ENCODE measurements at regions not wholly inside any gene's neighbourhood (a gene's known extent, or its start where the extent isn't known, plus 50 kb on each side); places are given as distances from the start of the nearest gene placed in this dataset.

DNA sequence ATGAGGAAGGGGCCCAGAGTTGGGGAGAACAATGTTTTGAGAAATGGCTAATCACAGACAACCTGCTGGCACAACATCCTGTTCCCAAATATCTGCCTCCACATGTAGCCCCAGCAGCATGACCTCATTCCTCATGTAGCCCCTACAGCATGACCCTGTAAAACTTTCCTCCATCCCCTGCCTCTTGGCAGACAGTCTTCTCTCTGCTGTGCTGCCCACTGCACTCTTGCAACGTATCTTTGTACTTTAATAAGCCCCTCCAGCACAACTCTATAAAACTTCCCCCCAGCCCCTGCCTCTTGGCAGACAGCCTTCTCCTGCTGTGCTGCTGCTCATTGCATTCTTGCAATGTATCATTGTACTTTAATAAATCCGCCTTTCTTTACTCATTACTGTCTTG, 278.8 kb downstream of the HDGFL1 start:
- H3K79me1 ChIP-seq (replicated peaks; ENCODE audit: low read length, poor library complexity, severe bottlenecking) = no peaks in the 10 kb centered on the region
- no peak overlapping the region for H2BK15ac ChIP-seq (ENCODE audit: low read depth, poor library complexity, severe bottlenecking)
- no peak overlapping the region for H2BK120ac ChIP-seq (ENCODE audit: low read depth, low read length)
- no peak overlapping the region for H3K9ac ChIP-seq (ENCODE audit: low read length)
- no peak overlapping the region for H2BK12ac ChIP-seq (ENCODE audit: low read length in 2 of 2)
- H3K27ac ChIP-seq (ENCODE audit: low read length, poor library complexity, severe bottlenecking) = no peak overlapping the region
- H4K91ac ChIP-seq (ENCODE audit: low read length) = no peak overlapping the region
- no peak overlapping the region for H2AK5ac ChIP-seq (ENCODE audit: low read length, severe bottlenecking)
- no peak overlapping the region for H4K8ac ChIP-seq (ENCODE audit: low read length)
- 89% methylated on average over 2 of the region's 2 CpGs for WGBS
- no peak overlapping the region for H3K14ac ChIP-seq (ENCODE audit: low read length in 2 of 2)
- H3K18ac ChIP-seq (ENCODE audit: low read depth in 1 of 2, low read length in 2 of 2) = no peak overlapping the region
- no peak for DNase-seq
- no peaks in the 10 kb centered on the region for H3K4me1 ChIP-seq (ENCODE audit: control insufficient read depth, insufficient read depth, low read depth, low read length)
- H2AFZ ChIP-seq (ENCODE audit: low read depth, low read length) = no peak overlapping the region
- H3K4me2 ChIP-seq (ENCODE audit: low read length, poor library complexity, severe bottlenecking) = no peak overlapping the region
- no peaks in the 10 kb centered on the region for H3K36me3 ChIP-seq (ENCODE audit: control insufficient read depth in 1 of 2, insufficient read depth in 2 of 2, low read depth in 1 of 2, low read length in 2 of 2)
- H3K9me3 ChIP-seq (ENCODE audit: control insufficient read depth, low read length) = peaks cover 1% of the 10 kb centered on the region
- H3K27me3 ChIP-seq (ENCODE audit: control insufficient read depth in 1 of 2, insufficient read depth in 1 of 2, low read length in 2 of 2) = no peaks in the 10 kb centered on the region
- H3K4me3 ChIP-seq (ENCODE audit: insufficient read depth in 1 of 2, low read depth in 1 of 2, low read length in 2 of 2) = no peak overlapping the region
- no peak overlapping the region for H3K23ac ChIP-seq (ENCODE audit: low read length in 2 of 2)
- H3K4ac ChIP-seq (ENCODE audit: low read depth in 1 of 2, low read length in 2 of 2) = no peak overlapping the region
- no peak overlapping the region for H2BK5ac ChIP-seq (ENCODE audit: low read depth, low read length, poor library complexity, severe bottlenecking)

DNA sequence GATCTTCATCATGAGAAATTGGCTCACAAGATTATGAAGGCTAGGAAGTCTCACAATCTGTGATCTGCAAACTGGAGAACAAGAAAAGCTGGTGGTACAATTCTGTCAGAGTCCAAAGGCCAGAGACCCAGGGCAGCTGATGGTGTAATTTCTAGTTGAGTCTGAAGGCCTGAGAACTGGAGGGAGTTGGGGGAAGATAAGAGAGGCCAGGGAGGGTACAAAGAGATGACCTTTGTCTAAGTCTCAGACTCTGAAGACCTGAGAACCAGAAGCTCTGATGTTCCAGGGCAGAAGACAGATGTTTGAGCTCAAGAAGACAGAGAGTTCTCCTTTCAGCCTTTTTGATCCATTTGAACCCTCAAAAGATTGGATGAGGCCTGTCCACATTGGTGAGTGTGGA, 280.6 kb downstream of the HDGFL1 start:
- no peak for DNase-seq
- no peak overlapping the region for H4K91ac ChIP-seq (ENCODE audit: low read length)
- no peak overlapping the region for H2BK120ac ChIP-seq (ENCODE audit: low read depth, low read length)
- no peak overlapping the region for H3K27ac ChIP-seq (ENCODE audit: low read length, poor library complexity, severe bottlenecking)
- H3K4me1 ChIP-seq (ENCODE audit: control insufficient read depth, insufficient read depth, low read depth, low read length) = no peaks in the 10 kb centered on the region
- no peak overlapping the region for H3K4me3 ChIP-seq (ENCODE audit: insufficient read depth in 1 of 2, low read depth in 1 of 2, low read length in 2 of 2)
- no peaks in the 10 kb centered on the region for H3K27me3 ChIP-seq (ENCODE audit: control insufficient read depth in 1 of 2, insufficient read depth in 1 of 2, low read length in 2 of 2)
- H3K4ac ChIP-seq (ENCODE audit: low read depth in 1 of 2, low read length in 2 of 2) = no peak overlapping the region
- no peak overlapping the region for H2AK5ac ChIP-seq (ENCODE audit: low read length, severe bottlenecking)
- H2BK12ac ChIP-seq (ENCODE audit: low read length in 2 of 2) = no peak overlapping the region
- H3K9me3 ChIP-seq (ENCODE audit: control insufficient read depth, low read length) = no peaks in the 10 kb centered on the region
- H3K9ac ChIP-seq (ENCODE audit: low read length) = no peak overlapping the region
- no peak overlapping the region for H3K18ac ChIP-seq (ENCODE audit: low read depth in 1 of 2, low read length in 2 of 2)
- H4K8ac ChIP-seq (ENCODE audit: low read length) = no peak overlapping the region
- no peak overlapping the region for H2AFZ ChIP-seq (ENCODE audit: low read depth, low read length)
- no peak overlapping the region for H2BK15ac ChIP-seq (ENCODE audit: low read depth, poor library complexity, severe bottlenecking)
- no peak overlapping the region for H3K4me2 ChIP-seq (ENCODE audit: low read length, poor library complexity, severe bottlenecking)
- no peak overlapping the region for H3K23ac ChIP-seq (ENCODE audit: low read length in 2 of 2)
- H3K14ac ChIP-seq (ENCODE audit: low read length in 2 of 2) = no peak overlapping the region
- H3K36me3 ChIP-seq (ENCODE audit: control insufficient read depth in 1 of 2, insufficient read depth in 2 of 2, low read depth in 1 of 2, low read length in 2 of 2) = no peaks in the 10 kb centered on the region
- no peak overlapping the region for H2BK5ac ChIP-seq (ENCODE audit: low read depth, low read length, poor library complexity, severe bottlenecking)
- H3K79me1 ChIP-seq (replicated peaks; ENCODE audit: low read length, poor library complexity, severe bottlenecking) = no peaks in the 10 kb centered on the region

DNA sequence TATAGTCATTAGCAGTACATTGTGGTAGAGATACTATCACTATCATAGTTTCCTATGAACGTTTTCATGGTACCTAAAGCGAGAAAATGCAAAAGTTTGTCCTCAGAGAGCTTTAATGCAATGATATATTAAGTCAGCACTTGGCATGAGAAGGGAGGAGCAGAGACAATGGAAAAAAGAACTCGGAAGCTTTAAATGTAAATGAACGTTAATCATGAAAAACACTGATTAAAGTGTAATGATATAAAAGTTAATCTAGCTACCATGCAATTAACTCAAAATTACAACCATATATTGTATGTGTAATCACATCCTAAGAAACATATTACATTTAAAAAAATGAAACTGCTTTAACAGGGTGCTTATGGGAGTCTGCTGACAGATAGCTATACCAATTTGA, 282.7 kb downstream of the HDGFL1 start:
- no peak overlapping the region for H2AK5ac ChIP-seq (ENCODE audit: low read length, severe bottlenecking)
- H3K27me3 ChIP-seq (ENCODE audit: control insufficient read depth in 1 of 2, insufficient read depth in 1 of 2, low read length in 2 of 2) = no peaks in the 10 kb centered on the region
- no peak overlapping the region for H2BK15ac ChIP-seq (ENCODE audit: low read depth, poor library complexity, severe bottlenecking)
- no peak overlapping the region for H3K9ac ChIP-seq (ENCODE audit: low read length)
- no peaks in the 10 kb centered on the region for H3K4me1 ChIP-seq (ENCODE audit: control insufficient read depth, insufficient read depth, low read depth, low read length)
- no peak overlapping the region for H2BK5ac ChIP-seq (ENCODE audit: low read depth, low read length, poor library complexity, severe bottlenecking)
- DNase-seq = no peak
- H2BK12ac ChIP-seq (ENCODE audit: low read length in 2 of 2) = no peak overlapping the region
- no peak overlapping the region for H3K4me2 ChIP-seq (ENCODE audit: low read length, poor library complexity, severe bottlenecking)
- no peak overlapping the region for H4K91ac ChIP-seq (ENCODE audit: low read length)
- H3K4ac ChIP-seq (ENCODE audit: low read depth in 1 of 2, low read length in 2 of 2) = no peak overlapping the region
- H3K14ac ChIP-seq (ENCODE audit: low read length in 2 of 2) = no peak overlapping the region
- no peak overlapping the region for H3K18ac ChIP-seq (ENCODE audit: low read depth in 1 of 2, low read length in 2 of 2)
- H3K23ac ChIP-seq (ENCODE audit: low read length in 2 of 2) = no peak overlapping the region
- no peak overlapping the region for H2AFZ ChIP-seq (ENCODE audit: low read depth, low read length)
- no peak overlapping the region for H2BK120ac ChIP-seq (ENCODE audit: low read depth, low read length)
- no peaks in the 10 kb centered on the region for H3K36me3 ChIP-seq (ENCODE audit: control insufficient read depth in 1 of 2, insufficient read depth in 2 of 2, low read depth in 1 of 2, low read length in 2 of 2)
- no peaks in the 10 kb centered on the region for H3K79me1 ChIP-seq (replicated peaks; ENCODE audit: low read length, poor library complexity, severe bottlenecking)
- H3K4me3 ChIP-seq (ENCODE audit: insufficient read depth in 1 of 2, low read depth in 1 of 2, low read length in 2 of 2) = no peak overlapping the region
- no peak overlapping the region for H4K8ac ChIP-seq (ENCODE audit: low read length)
- H3K9me3 ChIP-seq (ENCODE audit: control insufficient read depth, low read length) = no peaks in the 10 kb centered on the region
- WGBS = 94% methylated on average over 2 of the region's 4 CpGs
- H3K27ac ChIP-seq (ENCODE audit: low read length, poor library complexity, severe bottlenecking) = no peak overlapping the region

- Histone ChIP-seq H3K4ac (ENCODE audit: low read depth in 1 of 2, low read length in 2 of 2) (no peak overlapping the region), H3K27ac (ENCODE audit: low read length, poor library complexity, severe bottlenecking) (no peak overlapping the region), H2BK15ac (ENCODE audit: low read depth, poor library complexity, severe bottlenecking) (no peak overlapping the region), H3K23ac (ENCODE audit: low read length in 2 of 2) (no peak overlapping the region), H3K4me3 (ENCODE audit: insufficient read depth in 1 of 2, low read depth in 1 of 2, low read length in 2 of 2) (no peak overlapping the region), H2AFZ (ENCODE audit: low read depth, low read length) (no peak overlapping the region), H4K8ac (ENCODE audit: low read length) (no peak overlapping the region), H4K91ac (ENCODE audit: low read length) (no peak overlapping the region), H3K4me2 (ENCODE audit: low read length, poor library complexity, severe bottlenecking) (no peak overlapping the region), H2BK120ac (ENCODE audit: low read depth, low read length) (no peak overlapping the region), H3K27me3 (ENCODE audit: control insufficient read depth in 1 of 2, insufficient read depth in 1 of 2, low read length in 2 of 2) (no peaks in the 10 kb centered on the region), H3K36me3 (ENCODE audit: control insufficient read depth in 1 of 2, insufficient read depth in 2 of 2, low read depth in 1 of 2, low read length in 2 of 2) (no peaks in the 10 kb centered on the region), H3K9ac (ENCODE audit: low read length) (no peak overlapping the region), H3K9me3 (ENCODE audit: control insufficient read depth, low read length) (no peaks in the 10 kb centered on the region), H3K14ac (ENCODE audit: low read length in 2 of 2) (no peak overlapping the region), H3K4me1 (ENCODE audit: control insufficient read depth, insufficient read depth, low read depth, low read length) (peaks cover 1% of the 10 kb centered on the region), H2BK12ac (ENCODE audit: low read length in 2 of 2) (no peak overlapping the region), H3K18ac (ENCODE audit: low read depth in 1 of 2, low read length in 2 of 2) (no peak overlapping the region), H3K79me1 (replicated peaks; ENCODE audit: low read length, poor library complexity, severe bottlenecking) (no peaks in the 10 kb centered on the region), H2AK5ac (ENCODE audit: low read length, severe bottlenecking) (no peak overlapping the region), H2BK5ac (ENCODE audit: low read depth, low read length, poor library complexity, severe bottlenecking) (no peak overlapping the region)
- no peak for DNase-seq
- 99% methylated on average over 4 of the region's 4 CpGs for WGBS
Observed at GRCh38 chr6:22873513-22874136, 304.3 kb downstream of the HDGFL1 start.
